ENCODE measurements at regions not wholly inside any gene's neighbourhood (a gene's known extent, or its start where the extent isn't known, plus 50 kb on each side); places are given as distances from the start of the nearest gene placed in this dataset.

GRCh38 chr3:94179059-94179458 is 116.2 kb downstream of the NSUN3 start:
- DNase-seq = no peak

GRCh38 chr3:94183551-94183950 is 120.7 kb downstream of the NSUN3 start:
- no peak for DNase-seq

GRCh38 chr3:94184781-94185180 is 121.9 kb downstream of the NSUN3 start:
- no peak for DNase-seq

DNA sequence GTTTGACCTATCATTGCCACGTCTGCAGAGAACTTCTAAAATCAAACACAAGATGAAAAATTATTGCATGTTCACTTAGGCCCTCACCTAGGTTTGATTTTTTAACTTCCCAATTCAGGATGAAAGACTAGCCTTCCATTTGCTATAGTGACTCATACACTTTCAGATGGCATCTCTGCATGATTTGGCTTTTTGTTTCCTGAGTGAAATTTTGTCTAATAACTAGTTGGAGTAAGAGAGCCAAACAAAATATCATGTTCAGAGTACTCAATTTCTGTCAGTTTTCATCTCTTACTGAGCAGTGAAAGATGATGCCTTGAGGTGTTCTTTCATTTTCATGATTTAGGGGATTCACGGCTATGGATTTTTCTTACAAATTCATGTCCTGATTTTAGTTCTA is 122.9 kb downstream of the NSUN3 start:
- DNase-seq = no peak

DNA sequence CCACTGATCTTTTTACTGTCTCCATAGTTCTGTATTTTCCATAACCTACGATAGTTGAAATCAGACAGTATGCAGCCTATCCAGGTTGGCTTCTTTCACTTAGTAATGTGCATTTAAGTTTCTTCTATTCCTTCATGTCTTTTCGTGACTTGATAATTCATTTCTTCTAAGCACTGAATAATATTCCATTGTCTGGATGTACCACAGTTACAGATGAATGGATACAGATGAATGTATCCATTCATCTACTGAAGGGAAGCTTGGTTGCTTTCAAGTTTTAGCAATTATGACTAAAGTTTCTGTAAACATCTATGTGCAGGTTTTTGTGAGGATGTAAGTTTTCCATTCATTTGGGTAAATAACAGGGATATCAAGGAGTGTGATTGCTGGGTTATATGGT is 124.8 kb downstream of the NSUN3 start:
- DNase-seq = no peak

- DNase-seq = no peak
Measured at GRCh38 chr3:94195381-94195780, 132.5 kb downstream of the NSUN3 start.

GRCh38 chr3:94206291-94206690 is 143.4 kb downstream of the NSUN3 start:
- DNase-seq = no peak

GRCh38 chr3:94210256-94210655 is 147.4 kb downstream of the NSUN3 start:
- DNase-seq = no peak

DNA sequence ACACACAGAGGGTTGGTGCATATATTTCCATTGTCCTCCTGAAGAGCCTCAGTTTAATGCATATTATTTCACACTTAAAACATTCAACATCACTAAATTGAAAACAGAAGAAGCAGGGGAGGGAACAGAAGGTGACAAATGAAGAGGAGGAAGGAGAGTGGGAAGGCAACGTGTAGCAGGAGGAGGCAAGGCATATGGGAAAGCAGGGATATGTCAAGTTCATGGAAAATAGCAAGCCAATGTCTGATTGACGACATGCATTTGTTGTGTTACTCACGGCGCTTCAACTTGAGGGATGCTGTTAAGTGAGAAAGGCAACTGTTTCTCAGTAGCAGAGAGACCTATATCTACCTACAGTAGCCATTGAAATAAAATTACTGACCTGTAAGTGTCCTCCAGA is 154.5 kb downstream of the NSUN3 start:
- DNase-seq = no peak

DNA sequence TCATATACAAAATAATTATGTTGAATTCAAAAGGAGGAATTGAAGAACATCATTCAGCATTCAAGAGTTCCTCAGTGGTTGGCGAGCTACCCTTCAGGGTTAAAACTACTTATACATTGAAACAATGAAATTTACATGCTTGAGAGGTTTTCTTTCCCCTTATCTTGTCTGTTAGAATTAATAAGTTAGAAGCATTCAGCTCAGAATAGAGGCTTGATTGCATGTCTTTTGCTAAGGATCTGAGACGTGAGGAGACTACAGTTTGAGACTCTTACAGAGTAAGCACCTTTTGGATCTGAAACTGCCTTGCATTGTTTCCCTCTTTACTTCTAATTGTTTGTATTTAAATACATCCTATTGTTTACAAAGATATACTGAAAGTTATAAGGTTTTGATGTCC is 157.6 kb downstream of the NSUN3 start:
- no peak for DNase-seq

DNA sequence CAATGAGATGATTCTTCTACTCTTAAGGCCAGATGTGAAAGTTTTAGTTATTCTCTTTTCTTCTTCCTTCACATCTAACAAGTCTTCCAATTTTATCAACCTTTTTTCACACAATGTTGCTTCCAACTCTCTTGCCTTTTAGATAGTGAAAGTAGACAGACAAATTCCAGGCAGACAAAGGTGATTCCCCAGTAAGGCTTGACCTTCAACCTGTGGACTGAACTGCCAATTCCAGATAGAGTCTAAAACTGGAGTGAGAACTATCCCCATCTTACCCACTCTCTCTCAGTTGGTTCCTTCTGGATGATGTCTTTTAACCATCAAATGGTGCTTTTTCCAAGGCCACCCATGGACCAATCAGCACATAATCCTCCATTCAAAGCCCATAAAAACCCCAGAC is 159.0 kb downstream of the NSUN3 start:
- DNase-seq = no peak

- no peak for DNase-seq
Measured at GRCh38 chr3:94225148-94225865, 162.4 kb downstream of the NSUN3 start.

- DNase-seq = no peak
Measured at GRCh38 chr3:94226078-94226477, 163.2 kb downstream of the NSUN3 start.

GRCh38 chr3:94232921-94233320 is 170.1 kb downstream of the NSUN3 start:
- DNase-seq = no peak

- no peak for DNase-seq
Measured at GRCh38 chr3:94234177-94234788, 171.4 kb downstream of the NSUN3 start.

GRCh38 chr3:94241986-94242385 is 179.1 kb downstream of the NSUN3 start:
- no peak for DNase-seq

DNA sequence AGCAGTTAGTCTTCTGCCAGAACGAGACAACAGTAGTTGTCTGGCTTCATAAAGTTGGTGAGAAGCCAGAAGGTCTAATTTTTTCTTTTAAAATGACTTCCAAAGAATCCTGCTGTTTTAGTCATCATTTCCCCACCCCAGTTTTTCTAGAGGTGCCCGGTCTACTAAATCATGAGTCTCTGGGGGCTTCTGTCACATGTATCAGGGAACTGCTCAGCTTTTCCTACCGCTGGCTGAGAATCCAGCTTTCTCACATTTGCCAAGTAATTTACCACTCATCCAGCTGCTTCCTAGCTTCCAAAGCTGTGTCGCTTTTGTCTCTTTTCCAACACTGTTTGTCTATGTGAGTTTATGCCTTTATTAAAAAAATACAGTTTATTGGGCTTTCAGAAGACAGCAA is 183.3 kb downstream of the NSUN3 start:
- DNase-seq = no peak

DNA sequence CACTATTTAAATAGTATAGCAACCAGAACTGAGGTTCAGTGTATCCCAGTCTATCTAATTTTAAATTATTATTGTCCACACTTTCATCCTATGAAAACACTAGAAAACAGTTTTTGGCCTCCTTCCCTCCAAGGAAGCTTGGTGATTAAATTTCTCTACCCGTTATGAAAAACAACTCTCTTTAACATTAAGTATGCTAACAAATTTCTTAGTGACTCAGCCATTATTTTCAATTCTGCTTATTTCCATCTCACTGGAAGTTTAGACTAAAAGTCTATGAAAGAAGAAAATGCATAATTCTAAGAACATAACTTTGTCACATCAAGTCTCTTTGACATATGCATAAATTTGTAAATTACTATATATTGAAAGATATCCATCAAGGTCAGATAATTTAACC is 185.2 kb downstream of the NSUN3 start:
- no peak for DNase-seq

- peak; percentile 54 for DNase-seq
Measured at GRCh38 chr3:94249491-94250079, 186.7 kb downstream of the NSUN3 start.

DNA sequence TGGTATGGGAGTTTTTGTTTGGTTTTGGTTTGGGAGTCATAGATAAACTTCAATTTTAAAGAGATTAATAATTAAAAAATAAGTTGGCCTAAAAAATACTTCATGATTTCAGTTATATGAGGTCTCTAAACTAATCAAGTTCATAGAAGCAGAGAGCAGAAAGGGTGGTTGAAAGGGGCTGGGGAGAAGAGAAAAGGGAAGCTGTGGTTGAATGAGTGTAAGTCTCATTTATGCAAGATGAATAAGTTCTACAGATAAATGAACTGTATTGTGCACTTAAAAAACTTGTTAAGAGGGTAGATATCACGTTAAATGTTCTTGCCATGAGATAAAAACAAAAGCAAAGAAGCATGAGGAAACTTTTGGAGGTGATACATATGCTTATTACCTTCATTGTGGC is 188.7 kb downstream of the NSUN3 start:
- no peak for DNase-seq

DNA sequence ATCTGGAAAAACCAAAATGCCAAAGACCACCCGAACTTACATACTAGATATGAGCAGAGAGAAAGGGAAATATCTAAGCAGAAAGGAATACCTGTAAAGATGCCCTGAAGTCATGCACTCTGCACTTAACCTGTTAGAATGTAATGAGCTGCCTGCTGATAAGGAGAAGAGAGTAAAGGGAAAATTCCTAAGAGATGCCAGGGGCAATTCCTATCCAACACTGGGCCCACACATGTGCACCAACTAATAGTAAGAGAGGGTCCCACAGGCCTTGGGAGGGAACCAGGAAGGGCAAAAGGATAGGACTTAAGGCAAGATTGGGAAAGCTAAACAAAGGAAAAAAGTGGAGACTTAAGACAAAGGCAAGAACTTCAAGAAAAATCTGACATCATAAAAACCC is 189.5 kb downstream of the NSUN3 start:
- no peak for DNase-seq

DNA sequence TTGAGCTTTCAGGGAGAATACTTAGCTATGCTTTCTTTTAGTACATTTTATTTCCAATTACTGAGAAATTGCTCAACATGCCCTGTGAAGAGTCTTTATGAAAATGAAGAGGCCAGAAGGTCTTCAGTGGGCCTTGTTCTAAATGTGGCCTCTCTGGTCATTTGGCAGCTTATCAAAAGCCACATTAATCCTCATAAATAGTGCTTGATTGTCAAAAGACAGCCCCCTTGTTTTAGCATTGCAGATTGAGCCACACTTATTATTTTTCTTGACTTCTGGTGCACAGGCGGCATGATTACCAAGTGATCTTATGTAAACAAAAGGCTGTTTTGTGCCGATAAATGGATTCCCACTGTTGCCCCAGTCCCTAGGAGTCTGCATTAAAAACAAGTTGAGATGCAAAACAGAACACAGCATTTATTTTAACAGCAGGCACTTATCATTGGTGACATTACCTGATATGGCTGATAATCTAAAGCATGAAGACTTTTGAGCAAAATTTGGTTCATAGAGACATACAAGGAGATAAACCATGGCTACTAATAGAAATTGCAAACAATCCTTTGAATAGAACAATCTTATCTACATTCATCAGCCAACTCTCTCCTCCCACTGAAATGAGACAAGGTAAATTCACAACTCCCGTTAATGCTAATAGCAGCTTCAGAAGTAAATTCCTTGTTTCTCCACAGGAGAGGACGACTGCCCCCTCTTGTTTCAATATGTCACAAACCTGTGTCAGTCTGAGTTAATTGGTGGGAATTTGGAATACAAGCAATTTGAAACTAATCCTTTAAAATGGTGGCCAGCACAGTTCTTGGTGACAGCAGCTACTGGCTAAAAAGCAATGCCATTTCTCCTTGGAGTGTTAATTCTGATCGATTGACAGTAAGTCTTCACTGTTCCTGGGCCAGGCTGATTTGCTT is 194.3 kb downstream of the NSUN3 start:
- DNase-seq = no peak

DNA sequence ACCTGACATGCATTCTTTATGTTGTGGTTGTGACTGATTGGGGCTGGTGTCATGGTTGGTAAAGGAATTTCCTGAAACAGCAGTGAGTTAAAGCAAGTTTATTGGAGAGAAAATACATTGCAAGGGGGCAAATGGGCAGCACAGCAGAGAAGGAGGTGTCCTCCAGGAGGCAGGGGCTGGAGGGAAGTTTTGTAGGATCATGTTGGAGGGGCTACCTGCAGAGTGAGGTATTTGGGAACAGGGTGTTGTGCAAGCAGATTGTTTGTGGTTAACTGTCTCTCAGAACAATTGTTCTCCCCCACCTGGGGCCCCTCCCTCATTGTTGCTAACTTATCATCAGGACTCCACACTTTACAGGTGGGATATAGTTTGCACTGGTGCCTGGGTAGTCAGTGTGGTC is 196.0 kb downstream of the NSUN3 start:
- DNase-seq = no peak

DNA sequence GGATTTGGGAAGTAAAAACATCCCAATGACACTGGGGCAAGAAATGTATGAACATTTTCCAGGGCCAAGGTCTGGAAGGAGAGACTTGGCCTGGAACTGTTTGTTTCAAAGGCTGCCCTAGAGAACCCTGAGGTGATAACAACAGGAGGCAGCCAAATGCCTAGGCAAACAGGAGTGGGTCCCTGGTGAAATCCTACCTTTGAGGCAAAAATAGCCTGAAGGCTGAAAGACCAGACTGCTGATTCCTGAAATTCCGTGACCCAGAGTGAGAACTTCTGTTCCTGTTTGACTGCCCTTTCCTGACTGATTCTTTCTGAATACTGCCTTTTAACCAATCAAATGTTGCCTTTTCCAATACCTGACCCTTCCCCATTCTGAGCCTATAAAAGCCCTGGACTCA is 196.4 kb downstream of the NSUN3 start:
- DNase-seq = no peak

Measured in activated CD4-positive, alpha-beta T cell treated with anti-CD3 and anti-CD28 coated beads, Interleukin-2, amount 50 U/mL, for 1 hour (primary cell).